GM18861 (cell line): ENCODE measurements at regions not wholly inside any gene's neighbourhood (a gene's known extent, or its start where the extent isn't known, plus 50 kb on each side); places are given as distances from the start of the nearest gene placed in this dataset.
"Not testable (repeated sequence)": the region's sequence is repeated elsewhere in the genome, so short reads cannot be mapped to it uniquely, and the experiment has no call there.

Experiments used
- ATAC-seq: cut with Tn5 transposase; IDR thresholded peaks from one replicate; pipeline ENCODE4 v1.9.1; 2021; ENCODE audit not compliant: unreplicated experiment

DNA sequence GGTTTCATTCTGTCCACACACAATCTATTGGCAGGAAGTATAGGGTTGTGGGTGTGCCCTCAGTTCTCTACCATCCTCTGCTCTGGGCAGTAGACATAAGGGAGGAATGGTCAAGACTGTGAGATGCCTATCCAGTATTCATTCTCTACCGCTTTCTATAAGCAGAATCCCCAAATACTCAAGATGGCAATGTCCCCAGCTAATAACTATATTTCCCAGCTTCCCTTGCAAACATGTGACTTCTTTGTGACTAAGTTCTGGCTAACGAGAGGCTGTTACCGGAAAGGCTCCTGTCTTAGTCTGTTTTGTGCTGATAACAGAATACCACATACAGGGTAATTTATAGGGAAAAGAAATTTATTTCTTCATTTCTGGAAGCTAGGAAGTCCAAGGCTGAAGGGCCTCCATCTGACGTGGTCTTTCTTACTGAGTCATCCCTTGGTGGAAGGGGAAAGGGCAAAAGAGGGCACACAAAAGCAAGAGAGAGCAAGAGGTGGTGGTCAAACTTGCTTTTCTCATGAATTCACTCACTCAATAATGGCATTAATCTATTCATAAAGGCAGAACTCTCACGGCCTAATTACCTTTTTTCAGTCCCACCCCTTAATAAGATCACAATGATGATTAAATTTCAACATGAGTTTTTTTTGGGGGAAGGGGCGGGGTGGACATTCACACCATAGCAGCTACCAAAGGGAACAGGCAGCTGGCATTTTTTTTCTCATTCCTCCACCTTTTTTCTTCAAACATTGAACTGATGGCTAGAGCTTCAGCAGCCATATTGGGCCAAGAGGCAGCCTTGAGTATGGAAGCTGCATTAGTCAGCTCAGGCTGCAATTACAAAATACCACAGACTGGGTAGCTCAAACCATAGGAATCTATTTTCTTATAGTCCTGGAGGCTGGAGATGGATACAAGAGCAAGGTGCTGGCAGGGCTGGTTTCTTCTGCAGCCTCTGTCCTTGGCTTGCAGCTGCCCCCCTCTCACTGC lies 109.7 kb upstream of the OR9Q1 start:
- no peak for ATAC-seq

DNA sequence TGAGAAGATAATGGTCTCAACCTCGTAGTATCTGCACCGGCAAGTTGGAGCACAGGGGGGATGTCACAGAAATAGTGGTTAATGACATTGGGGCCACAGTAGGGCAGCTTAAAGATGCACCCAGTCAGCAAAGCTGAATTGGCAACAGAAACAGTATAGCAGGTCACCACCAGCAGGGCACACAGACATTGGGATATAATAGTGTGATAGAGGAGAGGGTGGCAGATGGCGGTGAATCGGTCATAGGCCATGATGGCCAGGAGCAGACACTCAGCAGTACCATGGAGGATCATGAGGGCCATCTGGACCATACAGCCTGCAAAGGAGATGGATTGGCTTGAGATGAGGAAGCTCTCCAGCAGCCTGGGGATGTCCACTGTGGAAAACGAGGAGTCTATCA lies 106.0 kb upstream of the OR9Q1 start:
- ATAC-seq: no peak

DNA sequence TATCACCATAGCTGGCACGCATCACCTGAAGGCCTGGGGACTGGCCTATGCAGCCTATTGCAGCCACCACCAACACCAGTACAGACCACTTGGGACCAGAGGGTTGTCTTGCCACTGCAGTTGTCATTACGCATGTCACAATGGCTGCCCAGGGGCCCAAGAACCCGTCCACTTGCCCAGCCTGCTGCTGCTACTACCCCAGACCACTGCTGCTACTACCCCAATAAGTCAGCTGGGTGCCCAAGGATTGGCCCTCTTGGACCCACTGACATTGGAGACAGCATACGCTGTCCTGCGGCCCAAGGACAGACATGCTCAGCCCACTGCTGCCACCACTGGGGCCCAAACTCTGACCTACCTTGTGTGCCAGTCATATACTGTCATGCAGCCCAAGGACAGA lies 102.7 kb upstream of the OR9Q1 start:
- ATAC-seq: no peak

DNA sequence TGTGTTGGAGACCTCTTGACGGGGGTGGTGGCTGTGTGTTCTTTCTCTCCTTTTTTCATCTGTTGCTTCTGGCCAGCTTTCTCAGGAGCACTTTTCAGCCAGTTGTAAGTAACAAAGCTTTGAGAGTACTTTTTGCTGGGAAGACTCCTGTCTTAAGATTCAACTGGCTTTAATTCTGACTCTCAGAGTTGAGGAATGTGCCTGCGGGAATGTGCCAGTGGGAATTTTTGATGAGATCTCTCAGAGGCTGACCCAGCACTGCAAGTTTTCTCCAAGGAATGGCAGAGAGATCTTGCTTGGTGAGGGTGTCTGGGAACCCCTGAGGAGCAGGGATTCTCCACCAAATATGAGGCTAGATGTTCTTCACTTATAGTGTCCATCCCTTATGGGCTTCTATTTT lies 91.6 kb upstream of the OR9Q1 start:
- no peak for ATAC-seq

DNA sequence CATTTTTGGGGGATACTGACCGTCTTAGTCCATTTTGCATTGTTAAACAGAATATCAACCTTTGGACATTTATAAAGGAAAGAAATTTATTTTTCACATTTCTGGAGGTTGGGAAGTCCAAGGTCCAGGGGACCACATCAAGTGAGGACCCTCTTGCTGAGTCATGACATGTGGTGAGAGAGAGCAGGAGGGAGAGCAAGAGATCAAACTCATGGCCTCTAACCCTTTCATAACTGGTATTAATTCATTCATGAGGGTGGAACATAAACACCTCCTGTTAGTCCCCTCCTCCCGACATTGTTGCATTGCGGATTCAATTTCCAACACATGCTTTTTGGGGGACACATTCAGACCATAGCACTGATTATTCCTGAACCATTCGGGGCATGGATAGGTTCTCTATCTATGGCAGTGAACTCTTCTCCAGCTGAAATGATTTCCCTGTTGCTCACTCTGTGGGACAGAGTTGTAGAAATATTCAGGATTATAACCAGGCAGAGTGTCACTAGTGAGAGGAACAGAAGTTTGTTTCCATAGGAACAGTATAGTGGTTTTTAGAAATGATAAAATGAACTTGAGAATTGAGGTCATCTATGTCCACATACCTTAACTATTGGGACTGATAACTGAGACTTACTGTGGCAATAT lies 88.2 kb upstream of the OR9Q1 start:
- no peak for ATAC-seq

DNA sequence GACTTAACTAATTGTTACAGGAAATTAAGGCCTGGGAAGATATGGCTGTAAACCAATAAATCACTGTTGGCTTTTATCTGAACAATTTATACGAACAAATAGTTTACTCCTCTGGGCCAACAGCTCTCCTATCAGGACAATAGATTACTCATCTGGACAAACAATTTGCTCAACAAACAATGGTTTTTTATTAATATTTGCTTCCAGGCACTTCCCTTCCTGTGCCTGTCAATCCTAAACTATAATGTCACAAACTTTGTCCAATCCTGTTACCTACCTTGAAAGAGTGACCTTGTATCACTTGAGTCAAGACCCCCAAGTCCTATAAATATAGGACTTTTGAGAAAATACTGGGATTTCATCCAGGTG lies 87.6 kb upstream of the OR9Q1 start:
- ATAC-seq: no peak

DNA sequence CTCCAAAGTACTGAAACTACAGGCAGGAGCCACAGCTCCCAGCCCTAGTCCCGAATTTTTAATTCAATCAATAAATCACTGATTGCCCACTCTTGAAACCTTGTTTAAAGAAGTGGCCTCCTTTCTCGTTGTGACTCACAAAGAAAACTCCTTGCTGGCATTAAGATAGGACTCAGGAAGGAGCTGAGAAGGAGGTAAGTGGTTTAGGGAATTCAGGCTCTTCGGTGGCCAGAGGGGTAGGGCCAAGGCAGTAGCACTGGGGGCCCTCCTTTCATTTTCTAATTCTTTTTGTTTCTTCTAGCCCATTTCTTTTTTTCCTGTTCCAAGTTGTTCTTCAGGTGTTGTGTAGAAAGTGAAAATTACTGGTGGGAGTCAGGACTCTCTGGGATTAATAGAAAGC lies 86.2 kb upstream of the OR9Q1 start:
- no peak for ATAC-seq

DNA sequence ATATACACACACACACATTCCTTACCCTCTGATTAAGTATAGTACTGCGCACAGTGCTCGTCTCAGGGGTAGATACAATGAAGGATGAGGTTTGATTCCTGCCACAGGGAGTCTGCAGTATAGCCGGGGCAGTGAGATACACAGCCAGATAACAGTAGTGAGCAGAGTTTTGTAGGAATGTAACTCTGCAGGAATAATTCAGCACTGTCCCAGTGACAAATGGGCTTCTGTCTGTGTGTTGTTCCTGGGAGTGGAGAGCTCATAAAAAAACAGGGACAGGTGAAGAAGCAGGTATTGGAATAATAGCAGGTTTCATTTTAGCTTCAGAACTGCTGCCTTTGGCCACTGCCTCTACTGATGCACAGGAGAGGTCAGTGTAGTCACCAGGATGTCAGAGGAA lies 85.3 kb upstream of the OR9Q1 start:
- no peak for ATAC-seq

DNA sequence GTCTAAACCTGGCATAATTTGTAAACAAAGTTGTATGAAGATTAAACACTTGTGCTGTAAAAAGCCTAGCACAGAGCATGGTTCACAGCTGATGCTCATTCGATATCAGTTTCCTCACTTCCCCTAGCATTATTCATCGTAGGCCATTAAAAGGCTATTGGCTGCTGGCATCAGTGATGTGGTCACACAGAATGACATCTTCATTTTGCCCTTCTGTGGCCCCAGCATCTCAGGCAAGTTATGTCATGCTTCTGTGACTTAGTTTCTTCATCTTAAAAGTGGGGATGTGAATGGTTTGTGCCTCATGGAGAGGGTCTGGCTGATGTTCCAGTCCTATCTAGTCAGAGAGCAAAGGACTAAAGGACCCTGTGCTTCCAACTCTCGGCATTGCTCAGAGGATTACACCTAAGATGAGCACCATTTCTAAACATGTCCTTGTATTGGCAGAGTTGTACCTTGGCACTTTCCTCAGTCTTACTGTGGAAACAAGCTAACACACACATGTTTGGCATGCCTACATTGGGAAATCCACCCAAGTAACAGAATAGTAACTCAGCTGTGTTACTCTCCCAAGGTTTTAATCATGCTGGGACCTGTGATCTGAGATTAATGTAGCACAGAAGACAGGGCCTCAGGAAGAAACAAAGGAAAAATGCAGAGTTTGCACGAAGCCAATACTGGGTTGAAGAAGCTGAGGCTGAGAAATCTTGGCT lies 83.5 kb upstream of the OR9Q1 start:
- no peak for ATAC-seq

DNA sequence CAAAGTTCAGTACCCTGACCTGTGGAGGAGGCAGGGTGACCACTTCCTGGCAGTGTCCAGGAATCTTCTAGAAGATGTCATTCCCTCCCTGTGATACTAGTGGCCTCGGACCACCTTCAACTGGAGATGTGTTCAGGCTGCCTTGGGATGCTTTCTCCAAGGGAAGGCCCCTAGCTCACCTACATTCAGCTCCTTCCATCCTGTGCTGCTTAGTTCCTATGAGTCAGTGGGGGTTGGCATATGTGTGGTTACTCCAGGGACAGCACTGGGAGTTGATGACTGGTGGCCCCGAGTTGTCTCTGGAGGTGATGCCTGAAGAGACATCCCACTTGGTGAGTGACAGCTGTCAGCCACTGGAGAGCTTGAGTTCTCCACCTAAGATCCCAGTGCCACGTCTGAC lies 81.8 kb upstream of the OR9Q1 start:
- no peak for ATAC-seq

DNA sequence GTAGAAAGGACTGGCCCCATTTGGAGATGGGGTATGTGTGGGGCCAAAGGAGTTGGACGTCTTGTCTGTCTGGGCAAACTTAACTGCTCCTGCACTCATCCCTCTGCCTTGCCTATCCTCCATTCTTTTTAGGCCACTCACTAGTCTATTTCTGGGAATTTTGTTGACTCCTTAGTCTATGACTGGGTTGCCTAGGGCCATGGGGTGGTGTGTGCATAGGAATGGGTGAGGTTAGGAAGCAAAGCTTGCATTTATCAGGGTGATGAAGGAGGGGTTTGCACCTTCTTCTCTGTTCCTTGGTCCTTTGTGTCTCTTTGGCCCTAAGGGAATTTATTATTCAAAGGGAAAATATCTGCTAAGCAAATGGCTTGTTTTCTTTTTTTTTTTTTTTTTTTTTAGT lies 80.9 kb upstream of the OR9Q1 start:
- no peak for ATAC-seq

DNA sequence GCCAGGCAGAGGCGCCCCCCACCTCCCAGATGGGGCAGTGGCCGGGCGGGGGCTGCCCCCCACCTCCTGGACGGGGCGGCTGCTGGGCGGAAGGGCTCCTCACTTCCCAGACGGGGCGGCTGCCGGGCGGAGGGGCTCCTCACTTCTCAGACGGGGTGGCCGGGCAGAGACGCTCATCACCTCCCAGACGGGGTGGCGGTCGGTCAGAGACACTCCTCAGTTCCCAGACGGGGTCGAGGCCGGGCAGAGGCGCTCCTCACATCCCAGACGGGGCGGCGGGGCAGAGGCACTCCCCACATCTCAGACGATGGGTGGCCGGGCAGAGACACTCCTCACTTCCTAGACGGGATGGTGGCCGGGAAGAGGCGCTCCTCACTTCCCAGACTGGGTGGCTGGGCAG lies 79.9 kb upstream of the OR9Q1 start:
- ATAC-seq: not testable (repeated sequence)

DNA sequence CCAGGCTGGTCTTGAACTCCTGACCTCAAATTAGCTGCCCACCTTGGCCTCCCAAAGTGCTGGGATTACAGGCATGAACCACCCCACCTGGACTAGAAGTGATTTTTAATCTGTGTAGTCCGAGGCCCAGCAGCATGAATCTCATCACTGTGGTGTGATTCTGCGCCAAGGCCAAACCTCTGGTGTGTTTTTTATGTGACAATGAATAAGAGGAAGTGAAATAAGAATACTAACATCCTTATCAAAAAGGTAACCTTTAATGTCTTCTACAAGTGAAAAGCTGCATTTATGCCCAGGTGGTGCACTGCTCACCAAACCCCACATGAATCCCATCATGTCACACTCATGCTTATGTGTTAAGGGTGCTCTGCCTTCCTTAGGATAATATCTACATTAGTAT lies 77.1 kb upstream of the OR9Q1 start:
- no peak for ATAC-seq

DNA sequence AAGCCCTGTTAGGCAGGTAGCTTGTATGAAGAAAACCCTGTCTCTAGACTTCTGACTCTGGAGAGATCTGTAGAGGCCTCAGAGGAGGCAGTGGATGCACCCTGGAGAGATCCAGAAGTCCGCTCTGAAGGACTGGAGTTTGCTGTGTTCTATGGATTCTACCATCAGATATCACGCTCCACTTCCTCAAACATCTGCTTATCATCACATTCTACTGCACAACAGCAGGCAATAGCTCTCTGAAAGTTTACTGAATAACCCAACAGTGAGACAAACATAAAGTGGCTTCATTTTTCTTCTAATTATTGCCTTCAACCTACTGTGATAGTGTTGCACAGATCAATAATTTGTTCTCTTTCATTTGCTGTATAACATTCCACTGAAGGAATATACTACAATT lies 59.0 kb upstream of the OR9Q1 start:
- no peak for ATAC-seq

DNA sequence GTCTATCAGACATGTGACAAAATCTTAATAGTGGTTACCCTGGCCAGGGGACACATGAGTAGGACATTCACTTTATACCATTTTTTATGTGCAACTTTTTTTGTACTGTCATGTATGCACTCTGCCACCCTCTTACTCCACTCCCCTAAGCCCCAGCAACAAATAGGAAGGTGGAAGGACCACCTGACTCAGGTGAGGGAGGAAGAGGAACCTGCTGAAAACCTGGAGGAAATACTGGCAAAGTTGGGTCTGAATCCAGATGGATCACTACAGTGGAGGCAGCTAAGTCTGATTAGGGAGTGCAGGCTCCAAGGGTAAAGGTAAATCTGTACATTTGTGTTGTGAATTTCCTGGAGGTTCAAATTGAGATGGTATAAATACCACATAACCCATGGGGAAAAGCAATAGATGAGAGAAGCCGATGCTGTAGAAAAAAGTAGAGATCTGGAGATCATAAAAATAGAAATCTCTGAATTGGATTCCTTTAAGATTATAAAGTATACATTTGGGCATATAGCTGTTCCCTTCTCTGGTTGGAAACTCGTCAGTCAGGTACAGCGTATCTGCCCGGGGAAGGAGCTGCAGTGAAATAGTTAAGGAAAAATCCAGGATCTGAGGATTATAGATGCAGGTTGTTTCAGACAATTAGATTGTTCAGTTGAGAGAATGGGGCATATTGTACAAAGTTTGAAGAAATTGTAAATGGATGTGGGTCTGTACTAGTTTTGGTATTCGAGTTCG lies 52.2 kb upstream of the OR9Q1 start:
- ATAC-seq: no peak

DNA sequence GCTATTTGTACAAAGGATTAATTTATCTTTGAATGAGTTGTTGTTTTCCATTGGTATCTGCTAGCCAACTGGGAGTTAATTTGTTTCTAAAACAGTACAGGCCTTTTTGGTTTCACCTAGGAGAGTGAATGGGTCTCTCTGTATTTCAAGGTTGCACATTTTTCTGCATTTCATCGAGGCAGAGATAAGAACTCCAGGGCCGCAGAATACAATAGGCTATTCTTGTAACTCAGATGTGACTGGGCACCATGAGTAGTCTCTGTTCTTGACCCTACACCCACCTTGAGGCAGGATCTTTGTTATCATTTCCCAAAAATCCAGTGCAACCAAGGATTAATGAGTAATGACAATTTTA lies 51.7 kb upstream of the OR9Q1 start:
- no peak for ATAC-seq
